ENCODE measurements at regions not wholly inside any gene's neighbourhood (a gene's known extent, or its start where the extent isn't known, plus 50 kb on each side); places are given as distances from the start of the nearest gene placed in this dataset.

GRCh38 chr4:123987408-123987807, 590.8 kb downstream of the SPRY1 start:
- H3K23ac ChIP-seq (ENCODE audit: low read depth, low read length, poor library complexity): no peak overlapping the region
- H3K79me1 ChIP-seq (ENCODE audit: low read depth, low read length): no peaks in the 10 kb centered on the region
- no peak overlapping the region for H3K27ac ChIP-seq (replicated peaks; ENCODE audit: low read length)
- H2BK120ac ChIP-seq (ENCODE audit: low read depth, low read length): no peak overlapping the region
- DNase-seq (ENCODE audit: low spot score): no peak
- H4K8ac ChIP-seq (ENCODE audit: low read depth, low read length): no peak overlapping the region
- no peaks in the 10 kb centered on the region for H3K27me3 ChIP-seq (ENCODE audit: control insufficient read depth in 3 of 3, insufficient read depth in 3 of 3, low read depth in 1 of 3, low read length in 3 of 3)
- no peak overlapping the region for H2BK5ac ChIP-seq (ENCODE audit: low read length)
- no peak overlapping the region for H3K4me2 ChIP-seq (ENCODE audit: insufficient read depth, low read length, poor library complexity, severe bottlenecking)
- H3K4ac ChIP-seq (ENCODE audit: low read length): no peak overlapping the region
- no peak overlapping the region for H3K9ac ChIP-seq (ENCODE audit: low read depth, low read length, poor library complexity)
- no peaks in the 10 kb centered on the region for H3K36me3 ChIP-seq (replicated peaks in 1 of 2; ENCODE audit: control insufficient read depth in 2 of 2, insufficient read depth in 2 of 2, low read length in 2 of 2)
- no peak overlapping the region for H3K14ac ChIP-seq (ENCODE audit: low read length)
- no CpG with 5 or more reads among the region's 3 CpGs for WGBS, 2 donors (ENCODE audit: extremely low coverage in 2 of 2, insufficient read length in 2 of 2, insufficient replicate concordance in 1 of 2)
- no peak overlapping the region for H4K91ac ChIP-seq (ENCODE audit: low read depth, low read length, poor library complexity)
- H2AFZ ChIP-seq (ENCODE audit: low read length): no peak overlapping the region
- H2BK12ac ChIP-seq (ENCODE audit: low read length): no peak overlapping the region
- H3K4me3 ChIP-seq (ENCODE audit: low read length in 2 of 2): no peak overlapping the region
- H2AK5ac ChIP-seq (ENCODE audit: low read depth, low read length): no peak overlapping the region
- H3K18ac ChIP-seq (ENCODE audit: low read length): no peak overlapping the region
- H3K4me1 ChIP-seq (ENCODE audit: control insufficient read depth in 2 of 2, insufficient read depth in 1 of 2, low read depth in 1 of 2, low read length in 2 of 2): peaks cover 0 to 4% of the 10 kb centered on the region in 2 donors
- no peak overlapping the region for H2BK15ac ChIP-seq (ENCODE audit: low read length)
- peaks cover 9 to 59% of the 10 kb centered on the region in 2 donors for H3K9me3 ChIP-seq (replicated peaks in 1 of 2; ENCODE audit: control insufficient read depth in 2 of 2, insufficient read depth in 1 of 2, low read depth in 1 of 2, low read length in 2 of 2)

GRCh38 chr4:123990310-123990870, 593.8 kb downstream of the SPRY1 start:
- H3K23ac ChIP-seq (ENCODE audit: low read depth, low read length, poor library complexity): no peak overlapping the region
- H3K14ac ChIP-seq (ENCODE audit: low read length): no peak overlapping the region
- H3K4me3 ChIP-seq (ENCODE audit: low read length in 2 of 2): no peak overlapping the region
- peaks cover 5 to 42% of the 10 kb centered on the region in 2 donors for H3K9me3 ChIP-seq (replicated peaks in 1 of 2; ENCODE audit: control insufficient read depth in 2 of 2, insufficient read depth in 1 of 2, low read depth in 1 of 2, low read length in 2 of 2)
- no peaks in the 10 kb centered on the region for H3K79me1 ChIP-seq (ENCODE audit: low read depth, low read length)
- H4K8ac ChIP-seq (ENCODE audit: low read depth, low read length): no peak overlapping the region
- no CpG with 5 or more reads among the region's 2 CpGs for WGBS, 2 donors (ENCODE audit: extremely low coverage in 2 of 2, insufficient read length in 2 of 2, insufficient replicate concordance in 1 of 2)
- H3K9ac ChIP-seq (ENCODE audit: low read depth, low read length, poor library complexity): no peak overlapping the region
- H2BK120ac ChIP-seq (ENCODE audit: low read depth, low read length): no peak overlapping the region
- no peak overlapping the region for H2BK12ac ChIP-seq (ENCODE audit: low read length)
- no peak overlapping the region for H4K91ac ChIP-seq (ENCODE audit: low read depth, low read length, poor library complexity)
- no peak overlapping the region for H3K18ac ChIP-seq (ENCODE audit: low read length)
- H2BK15ac ChIP-seq (ENCODE audit: low read length): no peak overlapping the region
- H2BK5ac ChIP-seq (ENCODE audit: low read length): no peak overlapping the region
- no peak overlapping the region for H2AK5ac ChIP-seq (ENCODE audit: low read depth, low read length)
- H3K4ac ChIP-seq (ENCODE audit: low read length): no peak overlapping the region
- DNase-seq (ENCODE audit: low spot score): no peak
- H3K4me2 ChIP-seq (ENCODE audit: insufficient read depth, low read length, poor library complexity, severe bottlenecking): no peak overlapping the region
- no peaks in the 10 kb centered on the region for H3K36me3 ChIP-seq (replicated peaks in 1 of 2; ENCODE audit: control insufficient read depth in 2 of 2, insufficient read depth in 2 of 2, low read length in 2 of 2)
- peaks cover 0 to 4% of the 10 kb centered on the region in 2 donors for H3K4me1 ChIP-seq (ENCODE audit: control insufficient read depth in 2 of 2, insufficient read depth in 1 of 2, low read depth in 1 of 2, low read length in 2 of 2)
- no peak overlapping the region for H3K27ac ChIP-seq (replicated peaks; ENCODE audit: low read length)
- H3K27me3 ChIP-seq (ENCODE audit: control insufficient read depth in 3 of 3, insufficient read depth in 3 of 3, low read depth in 1 of 3, low read length in 3 of 3): no peaks in the 10 kb centered on the region
- H2AFZ ChIP-seq (ENCODE audit: low read length): no peak overlapping the region

DNA sequence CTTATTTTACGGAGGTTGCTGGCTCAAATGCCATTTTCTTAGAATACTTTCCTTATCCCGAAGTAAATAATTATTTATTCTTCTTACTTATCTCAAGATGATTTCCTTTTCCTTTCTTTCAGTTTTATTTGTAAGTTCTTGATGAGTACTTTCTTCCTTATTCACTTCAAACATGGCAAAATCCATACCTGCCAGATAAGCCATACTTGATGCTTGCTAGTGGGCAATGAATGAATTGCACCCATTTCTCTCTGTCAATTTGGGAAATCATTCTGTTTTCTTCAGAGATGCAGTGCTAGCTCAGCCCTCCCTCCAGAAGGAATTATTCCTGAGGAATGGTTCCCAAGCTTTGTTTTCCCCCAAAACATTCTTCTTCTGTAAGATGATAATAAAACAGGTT, 598.3 kb downstream of the SPRY1 start:
- H3K79me1 ChIP-seq (ENCODE audit: low read depth, low read length): no peaks in the 10 kb centered on the region
- no peak overlapping the region for H3K14ac ChIP-seq (ENCODE audit: low read length)
- no peak overlapping the region for H3K27ac ChIP-seq (replicated peaks; ENCODE audit: low read length)
- peaks cover 5 to 37% of the 10 kb centered on the region in 2 donors for H3K9me3 ChIP-seq (replicated peaks in 1 of 2; ENCODE audit: control insufficient read depth in 2 of 2, insufficient read depth in 1 of 2, low read depth in 1 of 2, low read length in 2 of 2)
- DNase-seq (ENCODE audit: low spot score): no peak
- no peak overlapping the region for H2BK12ac ChIP-seq (ENCODE audit: low read length)
- H4K91ac ChIP-seq (ENCODE audit: low read depth, low read length, poor library complexity): no peak overlapping the region
- no peak overlapping the region for H2BK120ac ChIP-seq (ENCODE audit: low read depth, low read length)
- no peaks in the 10 kb centered on the region for H3K27me3 ChIP-seq (ENCODE audit: control insufficient read depth in 3 of 3, insufficient read depth in 3 of 3, low read depth in 1 of 3, low read length in 3 of 3)
- no peak overlapping the region for H2BK15ac ChIP-seq (ENCODE audit: low read length)
- H3K4me2 ChIP-seq (ENCODE audit: insufficient read depth, low read length, poor library complexity, severe bottlenecking): no peak overlapping the region
- H3K4me3 ChIP-seq (ENCODE audit: low read length in 2 of 2): no peak overlapping the region
- no peak overlapping the region for H3K18ac ChIP-seq (ENCODE audit: low read length)
- no peaks in the 10 kb centered on the region for H3K36me3 ChIP-seq (replicated peaks in 1 of 2; ENCODE audit: control insufficient read depth in 2 of 2, insufficient read depth in 2 of 2, low read length in 2 of 2)
- H2BK5ac ChIP-seq (ENCODE audit: low read length): no peak overlapping the region
- no CpG with 5 or more reads among the region's 2 CpGs for WGBS, 2 donors (ENCODE audit: extremely low coverage in 2 of 2, insufficient read length in 2 of 2, insufficient replicate concordance in 1 of 2)
- no peak overlapping the region for H3K23ac ChIP-seq (ENCODE audit: low read depth, low read length, poor library complexity)
- no peak overlapping the region for H3K9ac ChIP-seq (ENCODE audit: low read depth, low read length, poor library complexity)
- H4K8ac ChIP-seq (ENCODE audit: low read depth, low read length): no peak overlapping the region
- H3K4ac ChIP-seq (ENCODE audit: low read length): no peak overlapping the region
- H2AFZ ChIP-seq (ENCODE audit: low read length): no peak overlapping the region
- no peak overlapping the region for H2AK5ac ChIP-seq (ENCODE audit: low read depth, low read length)
- H3K4me1 ChIP-seq (ENCODE audit: control insufficient read depth in 2 of 2, insufficient read depth in 1 of 2, low read depth in 1 of 2, low read length in 2 of 2): peaks cover 2 to 12% of the 10 kb centered on the region in 2 donors

DNA sequence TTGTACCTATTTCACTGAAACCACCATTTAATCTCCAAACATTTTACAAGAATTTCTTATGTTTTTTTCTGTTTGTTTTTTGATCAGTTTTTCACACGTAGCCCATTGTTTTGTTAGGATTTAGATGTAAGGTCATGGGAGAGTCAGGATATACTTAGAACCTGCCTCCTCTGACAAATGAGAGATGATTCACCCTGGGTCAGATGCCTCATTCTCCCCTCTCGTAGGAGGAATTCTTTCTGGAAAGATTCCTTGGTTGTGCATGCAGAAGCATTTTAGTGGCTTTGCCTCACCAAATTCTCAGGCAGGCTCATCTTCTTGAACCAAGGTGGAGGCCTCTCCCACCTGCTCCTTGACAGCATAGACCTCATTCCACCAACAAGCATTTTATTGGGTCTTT, 599.3 kb downstream of the SPRY1 start:
- no peak overlapping the region for H2BK120ac ChIP-seq (ENCODE audit: low read depth, low read length)
- H2AFZ ChIP-seq (ENCODE audit: low read length): no peak overlapping the region
- no peak overlapping the region for H3K18ac ChIP-seq (ENCODE audit: low read length)
- no CpG with 5 or more reads among the region's 2 CpGs for WGBS, 2 donors (ENCODE audit: extremely low coverage in 2 of 2, insufficient read length in 2 of 2, insufficient replicate concordance in 1 of 2)
- H3K4ac ChIP-seq (ENCODE audit: low read length): no peak overlapping the region
- H3K9ac ChIP-seq (ENCODE audit: low read depth, low read length, poor library complexity): no peak overlapping the region
- no peaks in the 10 kb centered on the region for H3K27me3 ChIP-seq (ENCODE audit: control insufficient read depth in 3 of 3, insufficient read depth in 3 of 3, low read depth in 1 of 3, low read length in 3 of 3)
- no peak for DNase-seq (ENCODE audit: low spot score)
- no peak overlapping the region for H3K4me2 ChIP-seq (ENCODE audit: insufficient read depth, low read length, poor library complexity, severe bottlenecking)
- H3K4me3 ChIP-seq (ENCODE audit: low read length in 2 of 2): no peak overlapping the region
- H3K4me1 ChIP-seq (ENCODE audit: control insufficient read depth in 2 of 2, insufficient read depth in 1 of 2, low read depth in 1 of 2, low read length in 2 of 2): peaks cover 2 to 12% of the 10 kb centered on the region in 2 donors
- H2BK15ac ChIP-seq (ENCODE audit: low read length): no peak overlapping the region
- no peak overlapping the region for H2BK12ac ChIP-seq (ENCODE audit: low read length)
- no peak overlapping the region for H3K23ac ChIP-seq (ENCODE audit: low read depth, low read length, poor library complexity)
- no peaks in the 10 kb centered on the region for H3K79me1 ChIP-seq (ENCODE audit: low read depth, low read length)
- no peak overlapping the region for H4K91ac ChIP-seq (ENCODE audit: low read depth, low read length, poor library complexity)
- H3K36me3 ChIP-seq (replicated peaks in 1 of 2; ENCODE audit: control insufficient read depth in 2 of 2, insufficient read depth in 2 of 2, low read length in 2 of 2): no peaks in the 10 kb centered on the region
- no peak overlapping the region for H4K8ac ChIP-seq (ENCODE audit: low read depth, low read length)
- no peak overlapping the region for H2BK5ac ChIP-seq (ENCODE audit: low read length)
- H2AK5ac ChIP-seq (ENCODE audit: low read depth, low read length): no peak overlapping the region
- no peak overlapping the region for H3K27ac ChIP-seq (replicated peaks; ENCODE audit: low read length)
- no peak overlapping the region for H3K14ac ChIP-seq (ENCODE audit: low read length)
- peaks cover 5 to 40% of the 10 kb centered on the region in 2 donors for H3K9me3 ChIP-seq (replicated peaks in 1 of 2; ENCODE audit: control insufficient read depth in 2 of 2, insufficient read depth in 1 of 2, low read depth in 1 of 2, low read length in 2 of 2)
